ENCODE measurements at regions not wholly inside any gene's neighbourhood (a gene's known extent, or its start where the extent isn't known, plus 50 kb on each side); places are given as distances from the start of the nearest gene placed in this dataset.
A peak's percentile ranks its signal among the peaks of the same experiment; 100 is the strongest.

GRCh38 chr6:113281431-113281830 lies 575.7 kb upstream of the MARCKS start:
- no peak for TF ChIP-seq CTCF (IDR thresholded peaks at IDR 0.05; ENCODE audit: extremely low read depth, insufficient read depth, missing control alignments)

GRCh38 chr6:113287396-113287795 lies 569.7 kb upstream of the MARCKS start:
- peak; percentile 4 for DNase-seq (ENCODE audit: low spot score)
- TF ChIP-seq CTCF (IDR thresholded peaks at IDR 0.05; ENCODE audit: extremely low read depth, insufficient read depth, missing control alignments), result no peak
- in situ Hi-C loops (cut with MboI; ENCODE audit: low pct_unique_long_range_greater_than_20kb, low sequenced_read_pairs, unreplicated experiment), result no loop called here

More at GRCh38 chr6:113281431-113281830, 575.7 kb upstream of the MARCKS start:
- no peak for DNase-seq (ENCODE audit: low spot score)
- in situ Hi-C loops (cut with MboI; ENCODE audit: low pct_unique_long_range_greater_than_20kb, low sequenced_read_pairs, unreplicated experiment), result no loop called here

GRCh38 chr6:113288409-113288808 lies 568.7 kb upstream of the MARCKS start:
- DNase-seq (ENCODE audit: low spot score), result no peak
- in situ Hi-C loops (cut with MboI; ENCODE audit: low pct_unique_long_range_greater_than_20kb, low sequenced_read_pairs, unreplicated experiment), result no loop called here
- no peak for TF ChIP-seq CTCF (IDR thresholded peaks at IDR 0.05; ENCODE audit: extremely low read depth, insufficient read depth, missing control alignments)

- no peak for DNase-seq (ENCODE audit: low spot score)
- in situ Hi-C loops (cut with MboI; ENCODE audit: low pct_unique_long_range_greater_than_20kb, low sequenced_read_pairs, unreplicated experiment), result no loop called here
- no peak for TF ChIP-seq CTCF (IDR thresholded peaks at IDR 0.05; ENCODE audit: extremely low read depth, insufficient read depth, missing control alignments)
Measured at GRCh38 chr6:113289166-113289565, 568.0 kb upstream of the MARCKS start.

GRCh38 chr6:113290684-113291083 lies 566.5 kb upstream of the MARCKS start:
- no peak for TF ChIP-seq CTCF (IDR thresholded peaks at IDR 0.05; ENCODE audit: extremely low read depth, insufficient read depth, missing control alignments)
- in situ Hi-C loops (cut with MboI; ENCODE audit: low pct_unique_long_range_greater_than_20kb, low sequenced_read_pairs, unreplicated experiment), result no loop called here
- no peak for DNase-seq (ENCODE audit: low spot score)

GRCh38 chr6:113291751-113292445 lies 565.2 kb upstream of the MARCKS start:
- DNase-seq (ENCODE audit: low spot score), result no peak
- in situ Hi-C loops (cut with MboI; ENCODE audit: low pct_unique_long_range_greater_than_20kb, low sequenced_read_pairs, unreplicated experiment), result no loop called here

More at GRCh38 chr6:113291751-113292445, 565.2 kb upstream of the MARCKS start:
- no peak for TF ChIP-seq CTCF (IDR thresholded peaks at IDR 0.05; ENCODE audit: extremely low read depth, insufficient read depth, missing control alignments)
